ENCODE measurements at regions not wholly inside any gene's neighbourhood (a gene's known extent, or its start where the extent isn't known, plus 50 kb on each side); places are given as distances from the start of the nearest gene placed in this dataset.
"Not testable (repeated sequence)": the region's sequence is repeated elsewhere in the genome, so short reads cannot be mapped to it uniquely, and the experiment has no call there.

DNA sequence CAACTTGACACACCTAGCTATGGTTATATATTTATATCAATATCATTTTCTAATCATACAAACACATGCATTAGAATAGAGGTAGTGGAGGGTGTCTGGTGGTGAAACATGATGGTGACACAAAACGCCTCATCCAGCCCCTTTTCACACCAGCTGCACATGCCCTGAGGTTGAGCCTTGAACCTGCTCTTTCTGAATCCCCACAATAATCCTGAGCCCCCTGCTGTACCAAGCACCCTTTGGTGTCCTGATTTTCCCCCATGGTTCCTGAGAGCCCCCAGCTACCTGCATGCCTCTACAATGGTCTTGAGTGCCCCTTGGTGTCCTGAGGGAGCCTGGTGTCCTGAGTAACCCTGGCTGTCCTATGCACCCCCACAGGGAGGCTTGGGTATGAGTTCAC lies 840.6 kb downstream of the TMEM121 start:
- not testable (repeated sequence) for TF ChIP-seq ZNF70 (CRISPR knock-in tag; IDR thresholded peaks at IDR 0.05); SNAI2 (CRISPR knock-in tag; IDR thresholded peaks at IDR 0.05); TOX (CRISPR knock-in tag; IDR thresholded peaks at IDR 0.05; ENCODE audit: borderline replicate concordance); ZNF565 (CRISPR knock-in tag; conservative IDR thresholded peaks at IDR 0.05; ENCODE audit: low read depth); ARNTL (CRISPR knock-in tag; IDR thresholded peaks at IDR 0.05; ENCODE audit: borderline replicate concordance, low read depth); CSRNP3 (CRISPR knock-in tag; IDR thresholded peaks at IDR 0.05); PPARA (CRISPR knock-in tag; IDR thresholded peaks at IDR 0.05; ENCODE audit: borderline replicate concordance); OSR1 (CRISPR knock-in tag; IDR thresholded peaks at IDR 0.05); RARB (CRISPR knock-in tag; IDR thresholded peaks at IDR 0.05); TCF4 (CRISPR knock-in tag; IDR thresholded peaks at IDR 0.05; ENCODE audit: borderline replicate concordance)
- TF ChIP-seq, protein P1, sequence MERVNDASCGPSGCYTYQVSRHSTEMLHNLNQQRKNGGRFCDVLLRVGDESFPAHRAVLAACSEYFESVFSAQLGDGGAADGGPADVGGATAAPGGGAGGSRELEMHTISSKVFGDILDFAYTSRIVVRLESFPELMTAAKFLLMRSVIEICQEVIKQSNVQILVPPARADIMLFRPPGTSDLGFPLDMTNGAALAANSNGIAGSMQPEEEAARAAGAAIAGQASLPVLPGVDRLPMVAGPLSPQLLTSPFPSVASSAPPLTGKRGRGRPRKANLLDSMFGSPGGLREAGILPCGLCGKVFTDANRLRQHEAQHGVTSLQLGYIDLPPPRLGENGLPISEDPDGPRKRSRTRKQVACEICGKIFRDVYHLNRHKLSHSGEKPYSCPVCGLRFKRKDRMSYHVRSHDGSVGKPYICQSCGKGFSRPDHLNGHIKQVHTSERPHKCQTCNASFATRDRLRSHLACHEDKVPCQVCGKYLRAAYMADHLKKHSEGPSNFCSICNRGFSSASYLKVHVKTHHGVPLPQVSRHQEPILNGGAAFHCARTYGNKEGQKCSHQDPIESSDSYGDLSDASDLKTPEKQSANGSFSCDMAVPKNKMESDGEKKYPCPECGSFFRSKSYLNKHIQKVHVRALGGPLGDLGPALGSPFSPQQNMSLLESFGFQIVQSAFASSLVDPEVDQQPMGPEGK (CRISPR knock-in tag; IDR thresholded peaks at IDR 0.05; ENCODE audit: borderline replicate concordance): not testable (repeated sequence)
